ENCODE measurements at regions not wholly inside any gene's neighbourhood (a gene's known extent, or its start where the extent isn't known, plus 50 kb on each side); places are given as distances from the start of the nearest gene placed in this dataset.

DNA sequence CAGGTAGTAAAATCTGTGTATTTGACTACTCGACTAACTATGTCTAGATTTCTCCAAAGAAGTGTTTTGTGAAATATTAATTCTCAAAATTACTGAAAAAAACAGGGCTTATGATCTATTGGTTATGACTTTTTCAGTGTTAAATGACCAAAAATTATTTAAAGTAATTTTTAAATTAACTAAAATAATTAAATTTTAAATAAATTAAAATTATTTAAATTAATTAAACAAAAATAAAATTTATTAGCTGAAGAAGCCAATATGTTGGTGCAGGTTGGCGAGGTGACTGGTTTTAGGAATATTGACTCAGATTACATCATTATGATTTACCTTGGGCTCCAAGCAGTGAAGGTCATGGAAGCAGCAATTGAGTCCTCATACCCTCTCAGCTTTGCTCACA lies 483.2 kb downstream of the PTPRC start:
- no peak for DNase-seq
- no peak for TF ChIP-seq CTCF (IDR thresholded peaks at IDR 0.05)
- TF ChIP-seq POLR2A (IDR thresholded peaks at IDR 0.05): no peak

GRCh38 chr1:199122532-199123311 lies 483.9 kb downstream of the PTPRC start:
- Histone ChIP-seq H3K27me3 (no peaks in the 10 kb centered on the region), H3K27ac (no peak overlapping the region), H3K36me3 (no peaks in the 10 kb centered on the region), H3K9me3 (no peaks in the 10 kb centered on the region), H3K4me1 (no peaks in the 10 kb centered on the region), H3K4me3 (no peak overlapping the region)
- TF ChIP-seq POLR2A (IDR thresholded peaks at IDR 0.05): no peak
- TF ChIP-seq CTCF (IDR thresholded peaks at IDR 0.05): no peak
- no peak for DNase-seq

More for the DNA sequence above, 483.2 kb downstream of the PTPRC start:
- no peaks in the 10 kb centered on the region for H3K27me3 ChIP-seq
- no peaks in the 10 kb centered on the region for H3K4me1 ChIP-seq
- no peak overlapping the region for H3K4me3 ChIP-seq
- no peaks in the 10 kb centered on the region for H3K9me3 ChIP-seq
- H3K27ac ChIP-seq: no peak overlapping the region
- no peaks in the 10 kb centered on the region for H3K36me3 ChIP-seq

GRCh38 chr1:199123615-199124014 lies 484.8 kb downstream of the PTPRC start:
- TF ChIP-seq POLR2A (IDR thresholded peaks at IDR 0.05) (no peak), CTCF (IDR thresholded peaks at IDR 0.05) (no peak)
- Histone ChIP-seq H3K27me3 (no peaks in the 10 kb centered on the region), H3K9me3 (no peaks in the 10 kb centered on the region), H3K36me3 (no peaks in the 10 kb centered on the region), H3K27ac (no peak overlapping the region), H3K4me1 (no peaks in the 10 kb centered on the region), H3K4me3 (no peak overlapping the region)
- no peak for DNase-seq

GRCh38 chr1:199124351-199124750 lies 485.5 kb downstream of the PTPRC start:
- no peaks in the 10 kb centered on the region for H3K9me3 ChIP-seq
- no peaks in the 10 kb centered on the region for H3K27me3 ChIP-seq

GRCh38 chr1:199129247-199129646 lies 490.4 kb downstream of the PTPRC start:
- Histone ChIP-seq H3K4me1 (no peaks in the 10 kb centered on the region), H3K9me3 (no peaks in the 10 kb centered on the region), H3K4me3 (no peak overlapping the region), H3K27me3 (no peaks in the 10 kb centered on the region), H3K27ac (no peak overlapping the region), H3K36me3 (no peaks in the 10 kb centered on the region)
- TF ChIP-seq CTCF (IDR thresholded peaks at IDR 0.05) (no peak), POLR2A (IDR thresholded peaks at IDR 0.05) (no peak)
- DNase-seq: no peak

More at GRCh38 chr1:199124351-199124750, 485.5 kb downstream of the PTPRC start:
- no peaks in the 10 kb centered on the region for H3K36me3 ChIP-seq
- no peak overlapping the region for H3K4me3 ChIP-seq
- no peak overlapping the region for H3K27ac ChIP-seq
- H3K4me1 ChIP-seq: no peaks in the 10 kb centered on the region
- TF ChIP-seq POLR2A (IDR thresholded peaks at IDR 0.05): no peak
- no peak for TF ChIP-seq CTCF (IDR thresholded peaks at IDR 0.05)
- DNase-seq: no peak

Data from Peyer's patch (tissue), 4 donors.